Esophagus squamous epithelium (tissue), 5 donors: ENCODE measurements at regions not wholly inside any gene's neighbourhood (a gene's known extent, or its start where the extent isn't known, plus 50 kb on each side); places are given as distances from the start of the nearest gene placed in this dataset.

ENCODE experiments used
- DNase-seq: peaks from one replicate; lab custom pipeline; 2025; lab: John Stamatoyannopoulos, UW
- H3K27ac ChIP-seq, 4 donors: fragments of 200-600 bp; sonication (generic); one replicate each; pipeline ENCODE4 v1.5.1; 2016 to 2019; ENCODE audit warnings: mild to moderate bottlenecking in 1 of 4
- H3K27me3 ChIP-seq, 4 donors: fragments of 200-600 bp; sonication (generic); 1 replicate in 3 of 4; 2 replicates in 1 of 4; pipeline versions ENCODE4 v1.5.1 to v1.6.0; 2017 to 2021; ENCODE audit warnings: antibody characterized with exemption in 1 of 4
- H3K36me3 ChIP-seq, 3 donors: fragments of 200-600 bp; sonication (generic); one replicate each; pipeline ENCODE4 v1.5.1; 2016 to 2019
- H3K4me1 ChIP-seq, 3 donors: fragments of 200-600 bp; sonication (generic); one replicate each; pipeline ENCODE4 v1.5.1; 2017 to 2019
- H3K4me3 ChIP-seq, 4 donors: fragments of 200-600 bp; sonication (generic); 1 replicate in 3 of 4; 2 replicates in 1 of 4; pipeline ENCODE4 v1.5.1; 2016 to 2019; ENCODE audit warnings: mild to moderate bottlenecking in 2 of 4, moderate library complexity in 1 of 4
- H3K9me3 ChIP-seq, 3 donors: fragments of 200-600 bp; sonication (generic); one replicate each; pipeline ENCODE4 v1.5.1; 2016 to 2019
- CTCF ChIP-seq, 6 experiments: fragments of 450-650 bp in 4 of 6; fragments of 200-600 bp in 2 of 6; sonication (generic) in 2 of 6; IDR thresholded peaks; one replicate each; pipeline ENCODE4 v1.5.1; 2016 to 2019; ENCODE audit warnings: antibody characterized with exemption in 6 of 6, mild to moderate bottlenecking in 4 of 6, moderate library complexity in 4 of 6
- POLR2A ChIP-seq, 4 donors: fragments of 450-650 bp; IDR thresholded peaks; one replicate each; pipeline ENCODE4 v1.6.1; 2017; ENCODE audit warnings: antibody characterized with exemption in 4 of 4, mild to moderate bottlenecking in 4 of 4, moderate library complexity in 3 of 4
- WGBS, 2 donors: methylation state at CpG; one replicate each; pipeline ENCODE4 v1.1.5; 2018; 5-methylcytosine and 5-hydroxymethylcytosine counted together
- intact Hi-C: fragments of 100-400 bp; cut with DNase I; formaldehyde crosslinking; loops from one replicate; pipeline ENCODE4 v1.15.0; 2022
- donor health status: DM: yes; HTN: yes; CAD: no.

GRCh38 chr5:124644582-124644981, 101.9 kb downstream of the ZNF608 start:
- no peak overlapping the region for H3K27ac ChIP-seq
- intact Hi-C loops = no loop called here
- no peaks in the 10 kb centered on the region for H3K9me3 ChIP-seq
- peaks cover 0 to 62% (median 0%) of the 10 kb centered on the region in 3 donors for H3K36me3 ChIP-seq
- no peak overlapping the region for H3K4me3 ChIP-seq
- H3K27me3 ChIP-seq = no peaks in the 10 kb centered on the region
- no peak for DNase-seq
- 82 to 86% methylated on average over 1 of the region's 1 CpG for WGBS, 2 donors
- peaks cover 0 to 11% (median 8%) of the 10 kb centered on the region in 3 donors for H3K4me1 ChIP-seq
- no peak for TF ChIP-seq CTCF (IDR thresholded peaks at IDR 0.05)
- no peak for TF ChIP-seq POLR2A (IDR thresholded peaks at IDR 0.05)

- Histone ChIP-seq H3K4me3 (no peak overlapping the region), H3K9me3 (no peaks in the 10 kb centered on the region), H3K4me1 (peaks cover 0 to 7% (median 4%) of the 10 kb centered on the region in 3 donors), H3K27ac (no peak overlapping the region), H3K27me3 (no peaks in the 10 kb centered on the region), H3K36me3 (peaks cover 0 to 66% (median 0%) of the 10 kb centered on the region in 3 donors)
- TF ChIP-seq POLR2A (IDR thresholded peaks at IDR 0.05) (no peak), CTCF (IDR thresholded peaks at IDR 0.05) (no peak)
- DNase-seq = no peak
- 86 to 95% methylated on average over 9 of the region's 9 CpGs for WGBS, 2 donors
- intact Hi-C loops = no loop called here
Measured at GRCh38 chr5:124644138-124644537, 102.3 kb downstream of the ZNF608 start.

GRCh38 chr5:124643336-124643735, 103.1 kb downstream of the ZNF608 start:
- 94% methylated on average over 7 of the region's 7 CpGs for WGBS, 2 donors
- Histone ChIP-seq H3K27me3 (no peaks in the 10 kb centered on the region), H3K36me3 (peaks cover 0 to 66% (median 0%) of the 10 kb centered on the region in 3 donors), H3K4me3 (no peak overlapping the region), H3K9me3 (no peaks in the 10 kb centered on the region), H3K27ac (no peak overlapping the region), H3K4me1 (no peaks in the 10 kb centered on the region)
- no peak for DNase-seq
- TF ChIP-seq POLR2A (IDR thresholded peaks at IDR 0.05) (no peak), CTCF (IDR thresholded peaks at IDR 0.05) (no peak)
- intact Hi-C loops = no loop called here

GRCh38 chr5:124642151-124642550, 104.3 kb downstream of the ZNF608 start:
- Histone ChIP-seq H3K27ac (no peak overlapping the region), H3K36me3 (peaks cover 0 to 66% (median 0%) of the 10 kb centered on the region in 3 donors), H3K9me3 (no peaks in the 10 kb centered on the region), H3K4me1 (no peaks in the 10 kb centered on the region), H3K27me3 (no peaks in the 10 kb centered on the region), H3K4me3 (no peak overlapping the region)
- WGBS, 2 donors = 83 to 100% methylated on average over 1 to 2 of the region's 2 CpGs
- intact Hi-C loops = no loop called here
- TF ChIP-seq CTCF (IDR thresholded peaks at IDR 0.05) (no peak), POLR2A (IDR thresholded peaks at IDR 0.05) (no peak)
- DNase-seq = no peak

GRCh38 chr5:124641154-124641792, 105.2 kb downstream of the ZNF608 start:
- peaks cover 0 to 62% (median 0%) of the 10 kb centered on the region in 3 donors for H3K36me3 ChIP-seq
- 71 to 75% methylated on average over 11 of the region's 11 CpGs for WGBS, 2 donors
- no peak overlapping the region for H3K27ac ChIP-seq
- DNase-seq = no peak
- H3K27me3 ChIP-seq = no peaks in the 10 kb centered on the region
- no peaks in the 10 kb centered on the region for H3K9me3 ChIP-seq
- H3K4me3 ChIP-seq = no peak overlapping the region
- intact Hi-C loops = no loop called here
- no peaks in the 10 kb centered on the region for H3K4me1 ChIP-seq
- no peak for TF ChIP-seq POLR2A (IDR thresholded peaks at IDR 0.05)
